ENCODE measurements at regions not wholly inside any gene's neighbourhood (a gene's known extent, or its start where the extent isn't known, plus 50 kb on each side); places are given as distances from the start of the nearest gene placed in this dataset.

DNA sequence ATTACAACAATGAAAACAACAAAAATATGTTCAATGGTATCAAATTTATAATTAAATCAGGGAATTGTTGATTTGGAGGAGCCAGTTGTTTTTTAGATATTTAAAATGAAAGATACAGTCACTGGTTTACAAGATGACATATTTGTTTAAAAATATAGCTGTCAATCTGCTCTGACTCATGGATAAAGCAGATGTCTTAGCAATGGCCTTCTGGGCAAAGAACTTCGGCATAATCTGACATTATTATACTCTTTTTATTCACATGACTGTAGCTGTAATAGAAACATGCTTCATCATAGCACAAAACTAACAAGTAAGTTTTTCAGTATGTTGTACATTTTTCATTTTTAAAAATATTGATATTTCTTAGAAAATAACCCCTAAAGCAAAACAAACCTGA is 267.4 kb downstream of the CENPW start:
- DNase-seq (ENCODE audit: low read depth, low spot score) = no peak

DNA sequence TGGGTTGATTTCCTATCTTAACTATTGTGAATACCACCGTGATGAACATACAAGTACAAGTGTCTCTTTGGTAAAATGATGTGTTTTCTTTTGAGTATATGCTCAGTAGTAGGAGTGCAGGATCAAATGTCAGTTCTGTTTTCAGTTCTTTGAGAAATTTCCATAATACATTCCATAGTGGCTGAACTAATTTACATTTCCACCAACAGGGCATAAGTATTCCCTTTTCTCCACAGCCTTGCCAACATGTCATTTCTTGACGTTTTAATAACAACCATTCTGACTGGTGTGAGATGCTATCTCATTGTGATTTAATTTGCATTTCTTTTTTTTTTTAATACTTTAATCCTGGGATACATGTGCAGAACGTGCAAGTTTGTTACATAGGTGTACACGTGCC is 268.8 kb downstream of the CENPW start:
- DNase-seq (ENCODE audit: low read depth, low spot score) = no peak

DNA sequence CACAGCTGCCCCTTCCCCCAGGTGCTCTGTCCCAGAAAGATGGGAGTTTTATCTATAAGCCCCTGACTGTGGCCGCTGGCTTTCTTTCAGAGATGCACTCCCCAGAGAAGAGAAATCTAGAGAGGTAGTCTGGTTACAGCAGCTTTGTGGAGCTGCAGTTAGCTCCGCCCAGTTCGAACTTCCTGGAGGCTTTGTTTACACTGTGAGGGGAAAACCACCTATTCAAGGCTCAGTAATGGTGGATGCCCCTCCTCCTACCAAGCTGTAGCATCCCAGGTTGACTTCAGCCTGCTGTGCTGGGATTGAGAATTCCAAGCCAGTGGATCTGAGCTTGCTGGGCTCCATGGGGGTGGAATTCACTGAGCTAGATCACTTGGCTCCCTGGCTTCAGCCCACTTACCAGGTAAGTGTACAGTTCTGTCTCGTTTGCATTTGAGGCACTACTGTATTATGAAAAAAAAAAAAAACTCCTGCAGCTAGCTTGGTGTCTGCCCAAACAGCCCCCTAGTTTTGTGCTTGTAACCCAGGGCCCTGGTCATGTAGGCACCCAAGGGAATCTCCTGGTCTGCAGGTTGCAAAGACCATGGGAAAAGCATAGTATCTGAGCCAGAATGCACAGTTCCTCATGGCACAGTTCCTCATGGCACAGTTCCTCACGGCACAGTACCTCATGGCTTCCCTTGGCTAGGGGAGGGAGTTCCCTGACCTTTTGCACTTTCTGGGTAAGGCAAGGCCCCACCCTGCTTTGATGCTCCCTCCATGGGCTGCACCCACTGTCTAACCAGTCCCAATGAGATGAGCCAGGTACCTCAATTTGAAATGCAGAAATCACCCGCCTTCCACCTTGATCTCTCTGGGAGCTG is 275.0 kb downstream of the CENPW start:
- DNase-seq (ENCODE audit: low read depth, low spot score) = peak; percentile 72

DNA sequence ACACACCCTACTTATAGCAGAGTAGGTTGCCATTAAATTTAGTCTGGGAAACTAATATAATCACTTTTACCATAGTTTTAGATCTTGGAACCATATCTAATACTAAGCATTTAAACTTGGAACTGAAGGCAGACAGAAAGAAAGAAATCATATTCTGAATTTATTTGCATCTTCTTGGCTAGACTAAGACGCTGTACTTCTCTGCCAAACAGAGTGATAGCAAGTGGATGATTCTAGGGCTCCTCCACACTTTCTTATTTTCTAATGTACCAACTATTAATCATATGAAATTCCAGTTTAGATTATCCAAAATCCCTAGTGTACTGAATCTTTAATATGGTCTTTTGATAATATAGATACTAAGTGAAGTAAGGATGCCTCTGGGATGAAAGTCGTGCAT is 277.0 kb downstream of the CENPW start:
- DNase-seq (ENCODE audit: low read depth, low spot score) = no peak

DNA sequence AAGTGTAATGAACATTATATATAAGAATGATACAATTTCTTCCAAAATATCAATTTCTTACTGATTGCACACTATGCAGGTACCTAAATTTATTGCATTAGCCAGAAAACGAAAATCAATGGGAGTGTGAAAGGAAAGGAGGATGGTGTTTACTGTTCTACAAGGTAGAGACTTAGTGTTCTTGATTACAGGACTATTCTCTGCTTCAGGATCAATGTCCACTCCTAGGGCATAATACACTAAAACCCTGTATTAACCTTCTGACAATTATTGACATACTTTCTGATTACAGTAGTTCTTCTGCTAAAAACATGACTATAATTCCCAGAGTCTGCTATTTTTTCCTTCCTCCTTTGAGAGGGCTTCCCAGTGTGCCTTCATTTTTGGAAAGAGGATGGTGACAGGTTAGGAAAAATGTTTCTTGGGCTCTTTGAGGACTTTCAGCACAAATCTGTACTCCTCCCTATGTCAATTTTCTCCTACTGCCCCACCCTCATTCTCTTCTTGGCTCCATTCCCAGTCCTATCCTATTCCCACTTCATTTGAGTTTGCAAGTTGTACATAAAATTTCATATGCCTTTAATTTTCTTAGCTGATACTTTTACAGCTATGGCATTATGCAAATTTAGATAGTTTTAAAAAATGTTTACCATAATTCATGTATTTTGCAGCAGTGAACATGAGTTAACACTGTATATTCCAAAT is 278.9 kb downstream of the CENPW start:
- no peak for DNase-seq (ENCODE audit: low read depth, low spot score)

DNA sequence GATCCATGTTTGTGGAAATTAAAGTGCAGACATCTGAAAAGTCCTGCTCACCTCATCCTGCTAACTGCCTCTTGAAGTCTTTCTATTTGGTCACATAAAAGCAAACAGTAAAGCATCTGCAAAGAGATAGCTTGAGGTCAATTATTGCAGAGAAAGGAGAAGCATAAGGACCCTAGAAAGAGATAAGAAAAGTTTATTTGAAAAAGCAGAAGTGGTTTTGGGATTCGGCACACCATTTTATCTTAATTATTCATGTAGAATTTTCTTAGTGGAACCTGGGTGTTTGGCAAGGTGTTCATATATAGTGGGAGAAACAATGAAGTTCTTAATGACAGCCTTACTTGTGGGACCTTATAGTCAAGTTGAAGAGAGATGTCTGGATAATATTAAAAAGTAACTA is 280.8 kb downstream of the CENPW start:
- no peak for DNase-seq (ENCODE audit: low read depth, low spot score)

DNA sequence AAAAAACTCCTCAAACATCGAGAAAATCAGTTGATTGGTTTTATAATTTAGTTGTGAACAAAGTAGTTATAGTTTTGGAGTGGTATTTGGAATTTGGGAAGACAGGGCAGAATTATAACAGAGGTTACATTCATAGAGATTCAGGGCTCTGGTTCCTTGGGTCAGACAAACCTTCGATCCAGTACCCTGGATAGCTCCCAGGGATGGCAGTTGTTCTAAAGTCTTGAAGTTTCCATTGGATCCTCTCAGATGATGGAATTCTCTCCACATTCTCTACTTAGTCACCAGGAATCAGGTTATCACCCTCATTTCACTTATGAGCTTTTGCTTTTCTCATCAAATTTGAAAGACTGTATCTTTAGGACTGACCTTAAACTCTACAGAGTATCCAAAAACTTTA is 285.1 kb downstream of the CENPW start:
- no peak for DNase-seq (ENCODE audit: low read depth, low spot score)

DNA sequence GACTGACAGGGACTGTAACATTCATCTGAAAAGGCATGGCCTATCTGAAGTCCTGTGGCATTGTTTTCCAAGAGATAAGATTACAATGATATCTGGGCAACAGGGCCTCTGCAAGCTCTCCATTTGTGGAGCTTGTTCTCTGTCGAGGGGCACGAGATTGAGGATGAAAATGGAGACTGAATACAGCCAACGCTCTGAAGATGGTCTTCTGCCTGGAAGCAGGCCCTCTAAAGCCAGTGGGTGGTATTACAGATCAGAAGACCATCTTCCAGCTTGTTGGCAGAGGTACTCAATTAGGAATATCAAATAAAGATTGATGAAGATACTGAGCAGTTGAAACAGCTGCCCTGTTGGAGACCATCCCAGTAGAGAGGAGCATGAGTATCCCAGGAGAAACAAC is 288.2 kb downstream of the CENPW start:
- no peak for DNase-seq (ENCODE audit: low read depth, low spot score)

DNA sequence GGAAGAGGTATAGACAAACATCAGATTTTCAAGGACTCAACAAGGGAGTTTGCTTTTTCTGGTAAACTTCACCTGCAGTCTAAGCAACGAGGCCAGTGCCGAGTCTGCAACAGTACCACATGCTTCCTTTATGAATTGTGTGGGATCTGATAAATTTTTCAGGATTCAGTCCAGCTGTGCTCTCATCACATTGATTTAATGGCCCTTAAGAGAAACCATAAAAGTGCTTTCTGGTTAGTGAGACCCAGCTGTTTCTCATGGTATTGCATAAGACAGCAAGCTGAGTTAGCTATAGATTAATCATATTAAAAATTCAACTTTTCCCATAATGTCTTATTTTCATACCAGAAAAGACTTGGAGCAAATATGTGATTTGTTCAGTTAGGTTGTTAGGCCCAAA is 291.4 kb downstream of the CENPW start:
- DNase-seq (ENCODE audit: low read depth, low spot score) = no peak

DNA sequence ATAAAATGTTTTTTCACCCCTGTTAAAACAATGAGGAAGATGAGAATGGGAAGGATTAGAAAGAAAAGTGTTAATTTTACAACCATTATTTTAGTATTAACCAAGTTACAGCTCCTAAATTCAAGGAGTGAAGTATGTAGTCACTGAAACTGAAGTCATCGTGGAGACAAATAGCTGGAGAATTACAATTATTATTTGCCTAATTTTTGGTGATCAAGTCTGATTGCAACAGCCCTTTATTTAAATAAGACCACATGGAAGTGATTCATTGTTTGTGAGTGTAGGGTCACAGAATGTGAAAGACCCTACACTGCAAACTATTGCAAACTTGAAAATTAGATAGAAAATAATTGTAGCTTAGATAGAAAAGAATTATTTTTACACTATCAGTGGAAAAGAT is 292.4 kb downstream of the CENPW start:
- DNase-seq (ENCODE audit: low read depth, low spot score) = no peak

DNA sequence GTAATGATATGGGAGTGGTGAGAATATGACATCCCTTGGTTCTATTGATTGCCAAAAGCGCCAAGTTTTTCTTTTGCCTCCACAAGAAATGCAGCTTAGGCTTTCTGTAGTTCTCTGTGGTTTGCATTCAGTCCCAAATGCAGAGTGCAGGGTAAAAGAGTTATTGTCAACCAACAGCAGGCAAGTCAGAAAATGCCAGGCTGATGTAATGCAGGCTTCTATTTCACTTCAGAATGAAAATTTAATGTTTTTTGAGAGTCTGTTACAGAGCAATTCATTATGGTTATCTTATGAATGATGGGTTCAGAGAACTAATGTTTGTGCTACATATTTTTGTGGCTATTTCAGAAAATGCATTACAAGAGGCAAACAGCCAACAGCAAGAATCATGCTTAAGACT is 293.5 kb downstream of the CENPW start:
- no peak for DNase-seq (ENCODE audit: low read depth, low spot score)

DNA sequence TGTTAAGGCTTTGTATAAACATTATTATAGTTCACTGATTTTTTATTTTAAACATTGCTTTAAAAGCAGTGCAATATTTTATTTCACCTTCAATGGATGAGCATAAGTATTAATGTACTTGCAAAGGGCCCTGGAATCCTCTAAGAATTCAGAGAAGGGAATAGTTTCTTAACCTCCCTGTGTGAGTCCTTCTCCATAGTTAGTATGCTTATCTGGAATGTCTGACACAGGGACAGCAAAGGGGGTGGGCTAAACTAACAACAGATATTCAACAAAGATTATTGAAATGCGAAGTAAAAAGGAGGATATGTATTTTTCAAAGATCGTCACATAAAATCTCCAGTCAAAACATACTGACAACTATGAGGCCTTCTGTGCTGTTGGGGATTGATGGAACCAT is 300.4 kb downstream of the CENPW start:
- no peak for DNase-seq (ENCODE audit: low read depth, low spot score)

DNA sequence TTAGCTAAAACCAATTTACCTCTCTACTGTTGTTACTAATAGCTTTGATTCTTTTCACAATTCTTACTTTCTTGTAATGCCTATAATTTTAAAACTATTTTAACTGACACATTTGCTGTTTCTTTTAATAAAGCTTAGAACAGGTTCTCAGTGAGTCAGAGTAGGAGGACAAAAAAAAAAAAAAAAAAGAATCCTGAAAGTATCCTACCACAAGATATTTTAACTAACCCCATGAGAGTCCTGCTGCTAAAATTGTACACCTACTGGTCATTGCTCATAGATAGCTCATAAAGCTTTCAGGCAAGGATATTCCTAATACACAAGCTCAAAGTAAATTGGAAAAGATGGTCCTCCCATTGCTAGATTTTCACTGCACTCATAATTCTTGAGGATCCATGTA is 301.0 kb downstream of the CENPW start:
- no peak for DNase-seq (ENCODE audit: low read depth, low spot score)

DNA sequence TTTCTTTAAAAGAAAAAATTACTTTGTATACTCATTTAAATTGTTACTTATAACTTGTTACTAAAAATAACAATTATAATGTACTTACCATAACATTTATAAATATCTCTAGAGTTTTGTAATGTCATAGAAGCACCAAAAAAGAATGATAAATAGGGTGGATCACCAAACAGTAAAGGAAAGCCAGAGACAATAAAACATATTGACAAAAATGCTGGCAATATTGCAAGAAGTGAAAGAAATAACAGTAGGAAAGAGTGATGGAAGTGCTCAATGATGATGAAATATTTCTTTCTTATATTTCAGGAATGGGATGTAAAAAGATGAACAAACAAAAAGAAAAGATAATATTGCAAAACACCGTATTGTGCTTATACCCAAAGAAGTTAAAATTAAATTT is 301.7 kb downstream of the CENPW start:
- DNase-seq (ENCODE audit: low read depth, low spot score) = no peak

DNA sequence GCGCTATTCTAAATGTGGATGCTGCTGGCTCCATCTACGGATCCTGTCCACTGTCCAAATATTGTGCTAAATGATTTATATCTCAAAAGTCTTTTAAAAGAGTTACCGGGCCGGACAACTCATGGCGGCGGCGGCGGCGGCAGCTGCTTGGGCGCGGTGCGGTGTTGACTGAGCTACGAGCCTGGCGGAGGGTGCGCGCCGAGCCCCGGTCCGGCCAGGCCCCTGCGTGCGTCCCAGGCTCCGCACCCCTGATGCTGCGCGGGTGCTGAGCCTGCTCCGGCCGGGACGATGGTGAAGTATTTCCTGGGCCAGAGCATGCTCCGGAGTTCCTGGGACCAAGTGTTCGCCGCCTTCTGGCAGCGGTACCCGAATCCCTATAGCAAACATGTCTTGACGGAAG is 303.4 kb downstream of the CENPW start:
- DNase-seq (ENCODE audit: low read depth, low spot score) = no peak

DNA sequence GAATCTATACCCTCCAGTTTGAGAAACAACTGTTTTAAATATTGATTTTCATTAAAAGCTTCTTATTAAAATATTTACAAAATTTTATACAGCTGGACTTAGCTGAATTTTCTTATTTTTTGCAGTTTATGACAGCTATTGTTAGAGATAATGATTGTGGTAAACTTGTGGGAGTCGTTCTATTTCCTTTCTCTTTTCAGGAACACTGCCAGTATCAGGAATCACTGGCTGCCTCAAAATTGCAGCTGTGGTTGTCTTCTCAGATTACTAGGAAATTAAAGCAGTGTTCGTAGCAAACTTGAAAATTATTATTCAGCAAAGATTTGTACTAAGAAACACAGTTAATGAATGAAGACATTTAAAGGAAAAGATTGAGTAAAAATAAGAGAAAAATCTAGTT is 311.0 kb downstream of the CENPW start:
- DNase-seq (ENCODE audit: low read depth, low spot score) = no peak

DNA sequence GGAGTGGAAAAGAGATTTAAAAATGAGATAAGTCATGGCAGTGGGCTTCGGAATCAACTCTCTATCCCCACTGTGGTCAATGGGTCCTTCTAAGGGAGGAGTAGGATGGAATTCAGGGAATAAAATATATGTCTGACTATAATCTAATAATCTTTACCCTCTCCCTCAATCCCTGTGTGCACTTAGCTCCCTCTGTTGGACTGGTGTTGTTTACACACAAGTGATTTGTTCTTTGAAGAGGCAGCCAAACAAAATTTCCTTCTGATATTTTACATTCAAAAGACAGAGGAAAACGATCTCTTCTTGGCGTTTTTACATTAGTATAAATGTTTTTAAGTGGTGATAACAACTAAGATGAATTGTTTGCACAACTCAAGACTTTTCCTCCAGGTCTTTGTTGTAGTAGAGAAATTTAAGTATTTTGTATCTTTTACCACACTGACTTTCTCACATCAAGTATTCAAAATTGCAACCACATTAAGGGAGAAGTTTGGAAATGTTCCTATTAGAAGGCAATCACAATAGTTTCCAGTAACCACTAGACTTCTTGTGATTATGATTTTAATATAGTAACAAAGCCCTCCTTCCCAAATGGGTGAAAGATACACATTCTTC is 317.8 kb downstream of the CENPW start:
- peak; percentile 1 for DNase-seq (ENCODE audit: low read depth, low spot score)

DNA sequence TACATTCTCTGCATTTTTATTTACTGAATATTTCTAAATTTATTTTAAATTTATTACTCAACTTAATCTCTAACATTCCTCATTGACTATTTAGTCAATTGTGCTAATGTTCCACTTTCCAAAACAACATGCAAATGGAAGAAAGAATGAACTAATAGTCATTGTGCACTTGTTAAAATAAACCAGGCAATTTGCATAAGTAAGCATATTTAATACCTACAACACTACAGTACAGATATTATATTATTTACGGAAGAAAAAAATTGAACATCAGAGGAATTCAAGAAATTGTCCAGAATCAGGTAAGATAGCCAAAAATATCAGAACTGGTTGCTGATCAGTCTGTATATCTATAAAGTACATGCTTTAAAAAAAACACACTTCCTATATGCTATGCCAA is 320.5 kb downstream of the CENPW start:
- no peak for DNase-seq (ENCODE audit: low read depth, low spot score)

DNA sequence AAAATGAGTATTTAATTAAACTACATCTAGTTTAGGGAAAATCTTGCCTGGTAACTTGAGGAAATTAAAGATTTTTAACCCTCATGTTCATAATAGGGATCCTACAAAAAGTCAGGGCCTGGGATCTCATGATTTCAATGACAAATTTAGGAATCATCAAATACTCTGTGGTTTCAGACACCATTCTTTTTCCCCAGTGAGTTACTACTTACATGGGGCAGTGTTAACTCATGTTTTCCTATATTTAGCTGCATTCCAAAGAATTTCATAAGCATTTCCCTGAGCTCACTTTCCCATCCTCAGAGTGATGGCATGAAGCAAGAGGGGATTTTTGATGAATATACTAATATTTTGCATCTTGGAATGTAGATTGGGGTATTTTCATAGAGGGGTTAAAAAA is 321.7 kb downstream of the CENPW start:
- DNase-seq (ENCODE audit: low read depth, low spot score) = no peak

DNA sequence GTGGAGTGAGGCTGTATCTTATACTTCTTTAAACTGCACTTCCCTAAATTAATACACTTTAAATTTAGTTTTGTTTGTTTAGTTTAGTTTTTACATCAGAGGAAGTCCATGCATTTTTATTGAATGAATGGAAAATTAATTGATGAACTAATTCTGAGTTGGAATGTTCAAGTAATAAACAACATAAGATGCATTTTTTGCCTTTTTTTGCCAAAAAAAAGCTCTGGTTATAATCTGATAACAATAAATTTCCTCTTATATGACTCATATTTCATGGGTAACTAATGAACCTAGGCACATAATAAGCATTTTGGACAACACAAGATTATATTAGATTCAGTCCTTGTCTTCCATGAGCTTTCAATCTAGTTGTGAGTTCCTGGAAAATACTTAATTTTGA is 323.1 kb downstream of the CENPW start:
- no peak for DNase-seq (ENCODE audit: low read depth, low spot score)

DNA sequence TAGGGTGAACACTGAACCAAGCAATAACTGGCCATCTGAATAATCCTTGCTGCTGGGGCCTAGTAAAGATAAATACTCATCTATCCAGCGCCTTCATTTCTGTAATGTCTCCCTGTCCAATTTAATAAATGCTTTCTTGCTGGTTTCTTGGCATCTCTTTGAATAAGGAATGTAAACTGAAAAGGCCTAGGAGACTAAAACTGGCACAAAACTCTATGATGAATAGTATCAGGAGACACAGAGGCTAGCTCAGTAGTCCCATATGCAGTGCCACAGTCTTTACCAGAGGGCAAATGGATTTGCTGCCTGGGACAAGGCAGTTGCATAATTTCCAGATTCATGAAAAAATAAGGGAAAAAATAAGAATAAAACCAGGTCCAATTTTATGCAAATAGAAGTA is 324.4 kb downstream of the CENPW start:
- no peak for DNase-seq (ENCODE audit: low read depth, low spot score)

DNA sequence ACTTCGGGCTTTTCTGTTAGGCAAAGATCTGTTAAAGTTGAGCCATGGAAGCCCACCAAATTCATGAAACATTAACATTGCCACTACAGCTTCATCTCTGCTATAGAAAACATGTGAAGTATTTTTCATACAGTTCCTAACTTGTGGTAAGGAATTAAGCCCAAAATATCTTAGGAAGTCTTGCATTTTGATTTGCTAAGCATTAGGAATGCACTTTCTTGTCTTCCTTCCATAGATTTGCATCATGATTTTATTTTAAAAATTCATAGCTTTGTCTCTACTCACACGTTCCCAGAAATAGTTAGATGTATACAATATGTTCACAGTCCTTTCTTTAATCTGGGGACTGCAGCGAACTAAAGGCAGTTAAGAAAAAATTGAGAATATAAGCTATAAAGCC is 325.6 kb downstream of the CENPW start:
- no peak for DNase-seq (ENCODE audit: low read depth, low spot score)

DNA sequence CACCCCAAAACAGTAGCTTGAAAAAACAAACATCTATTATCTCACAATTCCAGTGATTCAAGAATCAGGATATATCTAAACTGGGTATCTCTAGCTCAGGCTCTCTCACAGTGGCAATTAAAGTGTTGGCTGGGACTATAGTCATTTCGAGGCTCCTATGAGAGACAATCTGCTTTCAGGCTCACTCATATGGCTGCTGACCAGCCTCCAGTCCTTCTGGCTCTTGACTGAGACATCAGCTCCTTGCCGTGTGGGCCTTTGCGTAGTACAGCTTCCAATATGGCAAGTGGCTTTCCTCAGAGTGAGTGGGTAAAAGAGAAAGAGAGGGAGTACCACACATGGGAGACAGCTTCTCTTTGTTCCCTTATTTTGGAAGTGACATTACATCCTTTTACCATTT is 327.2 kb downstream of the CENPW start:
- no peak for DNase-seq (ENCODE audit: low read depth, low spot score)

Measured in ELF-1 (cell line).